NCI-H187 treated with DMSO at 0.1 percent for 48 hours (cell line): ENCODE measurements at regions not wholly inside any gene's neighbourhood (a gene's known extent, or its start where the extent isn't known, plus 50 kb on each side); places are given as distances from the start of the nearest gene placed in this dataset.

Experiments
- DNase-seq: peaks from one replicate; lab custom pipeline; 2025; lab: John Stamatoyannopoulos, UW

GRCh38 chr7:156307193-156307592 lies 333.4 kb upstream of the RNF32 start:
- no peak for DNase-seq

GRCh38 chr7:156305351-156305750 lies 335.2 kb upstream of the RNF32 start:
- DNase-seq, result no peak

- no peak for DNase-seq
Measured at GRCh38 chr7:156282816-156283215, 357.8 kb upstream of the RNF32 start.

- no peak for DNase-seq
Measured at GRCh38 chr7:156279635-156280034, 360.9 kb upstream of the RNF32 start.

GRCh38 chr7:156275292-156275691 lies 365.3 kb upstream of the RNF32 start:
- DNase-seq, result no peak

GRCh38 chr7:156274557-156274956 lies 366.0 kb upstream of the RNF32 start:
- DNase-seq, result no peak

GRCh38 chr7:156261581-156261980 lies 379.0 kb upstream of the RNF32 start:
- no peak for DNase-seq

GRCh38 chr7:156257904-156258303 lies 382.7 kb upstream of the RNF32 start:
- DNase-seq, result no peak

- no peak for DNase-seq
Measured at GRCh38 chr7:156255635-156256034, 384.9 kb upstream of the RNF32 start.

GRCh38 chr7:156251861-156252260 lies 388.7 kb upstream of the RNF32 start:
- no peak for DNase-seq

- DNase-seq, result no peak
Measured at GRCh38 chr7:156240532-156240931, 400.0 kb upstream of the RNF32 start.

- no peak for DNase-seq
Measured at GRCh38 chr7:156238366-156239133, 402.0 kb upstream of the RNF32 start.

GRCh38 chr7:156237614-156238013 lies 403.0 kb upstream of the RNF32 start:
- DNase-seq, result no peak

- DNase-seq, result no peak
Measured at GRCh38 chr7:156236936-156237599, 403.5 kb upstream of the RNF32 start.

GRCh38 chr7:156236181-156236889 lies 404.2 kb upstream of the RNF32 start:
- DNase-seq, result no peak

GRCh38 chr7:156234666-156235494 lies 405.7 kb upstream of the RNF32 start:
- no peak for DNase-seq

GRCh38 chr7:156234192-156234591 lies 406.4 kb upstream of the RNF32 start:
- DNase-seq, result no peak

GRCh38 chr7:156232931-156233705 lies 407.5 kb upstream of the RNF32 start:
- no peak for DNase-seq

- DNase-seq, result no peak
Measured at GRCh38 chr7:156230576-156230975, 410.0 kb upstream of the RNF32 start.

GRCh38 chr7:156224833-156225225 lies 412.6 kb upstream of the SHH start:
- DNase-seq, result no peak
